ENCODE measurements at regions not wholly inside any gene's neighbourhood (a gene's known extent, or its start where the extent isn't known, plus 50 kb on each side); places are given as distances from the start of the nearest gene placed in this dataset.

DNA sequence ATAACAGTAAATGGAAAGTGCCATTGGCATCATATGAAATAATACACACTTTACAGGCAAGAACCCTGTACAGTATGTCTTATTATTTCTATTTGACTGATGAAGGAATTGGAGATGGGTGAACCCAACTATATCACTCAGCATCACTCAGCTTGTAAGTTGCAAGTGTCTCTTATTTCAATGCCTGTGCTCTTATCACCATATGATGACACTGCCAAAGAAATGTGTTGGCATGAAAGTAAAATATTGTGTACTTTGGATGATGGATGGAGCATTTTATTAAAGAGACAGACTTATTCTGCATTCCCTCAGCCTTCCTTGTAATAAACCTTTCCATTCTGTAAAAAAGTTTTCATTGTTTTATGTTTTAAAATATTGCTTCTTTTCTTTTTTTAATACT is 927.5 kb upstream of the VRK2 start:
- Histone ChIP-seq H3K4me2 (ENCODE audit: insufficient read depth, low read length) (no peak overlapping the region), H3K27me3 (ENCODE audit: control insufficient read depth in 2 of 2, insufficient read depth in 2 of 2, low read length in 2 of 2) (no peaks in the 10 kb centered on the region), H2AFZ (ENCODE audit: low read depth, low read length) (no peak overlapping the region), H4K20me1 (replicated peaks; ENCODE audit: control insufficient read depth, extremely low read depth, insufficient read depth, low read length) (no peaks in the 10 kb centered on the region), H3K36me3 (ENCODE audit: control insufficient read depth in 2 of 2, extremely low read depth in 1 of 2, insufficient read depth in 2 of 2, low read length in 2 of 2) (no peaks in the 10 kb centered on the region), H3K79me2 (ENCODE audit: control insufficient read depth, insufficient read depth, low read length) (no peaks in the 10 kb centered on the region), H3K9me3 (replicated peaks; ENCODE audit: control insufficient read depth, insufficient read depth, low read length) (no peaks in the 10 kb centered on the region), H3K9me1 (replicated peaks; ENCODE audit: control insufficient read depth, extremely low read depth, insufficient read depth, low read length) (no peaks in the 10 kb centered on the region), H3K9ac (replicated peaks; ENCODE audit: extremely low read depth, insufficient read depth, low read length) (no peak overlapping the region), H3K27ac (ENCODE audit: insufficient read depth, low read depth, low read length) (no peak overlapping the region), H3K4me1 (ENCODE audit: control insufficient read depth, extremely low read depth, insufficient read depth, low read length) (no peaks in the 10 kb centered on the region), H3K4me3 (replicated peaks in 1 of 3; ENCODE audit: insufficient read depth in 1 of 3, low read depth in 1 of 3, low read length in 3 of 3) (no peak overlapping the region)
- FAIRE-seq (no peak), DNase-seq (ENCODE audit: low read depth, low spot score) (no peak)
- POLR2A ChIA-PET, result no interaction called here
- CTCF ChIA-PET, result no interaction called here
- no TSS peak for BruUV-seq (replicated peaks)
- TF ChIP-seq POLR2AphosphoS5 (IDR thresholded peaks at IDR 0.05; ENCODE audit: insufficient read depth, low read depth, low read length) (no peak), POLR2A (IDR thresholded peaks at IDR 0.05; ENCODE audit: low read depth, low read length) (no peak), EZH2 (IDR thresholded peaks at IDR 0.05; ENCODE audit: borderline replicate concordance, low read depth, low read length, severe bottlenecking) (no peak), FOS (IDR thresholded peaks at IDR 0.05; ENCODE audit: borderline replicate concordance, insufficient read depth, low read length) (no peak), GATA2 (IDR thresholded peaks at IDR 0.05; ENCODE audit: insufficient read depth, insufficient read length, low read depth, low read length) (no peak), JUN (IDR thresholded peaks at IDR 0.05; ENCODE audit: borderline replicate concordance, insufficient read depth, insufficient read length, low read depth) (no peak), MYC (IDR thresholded peaks at IDR 0.05; ENCODE audit: low read depth, low read length) (no peak)
- TF ChIP-seq, protein P1, sequence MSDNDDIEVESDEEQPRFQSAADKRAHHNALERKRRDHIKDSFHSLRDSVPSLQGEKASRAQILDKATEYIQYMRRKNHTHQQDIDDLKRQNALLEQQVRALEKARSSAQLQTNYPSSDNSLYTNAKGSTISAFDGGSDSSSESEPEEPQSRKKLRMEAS (IDR thresholded peaks at IDR 0.05; ENCODE audit: insufficient read depth, insufficient read length), result no peak
- TF ChIP-seq, protein P2, sequence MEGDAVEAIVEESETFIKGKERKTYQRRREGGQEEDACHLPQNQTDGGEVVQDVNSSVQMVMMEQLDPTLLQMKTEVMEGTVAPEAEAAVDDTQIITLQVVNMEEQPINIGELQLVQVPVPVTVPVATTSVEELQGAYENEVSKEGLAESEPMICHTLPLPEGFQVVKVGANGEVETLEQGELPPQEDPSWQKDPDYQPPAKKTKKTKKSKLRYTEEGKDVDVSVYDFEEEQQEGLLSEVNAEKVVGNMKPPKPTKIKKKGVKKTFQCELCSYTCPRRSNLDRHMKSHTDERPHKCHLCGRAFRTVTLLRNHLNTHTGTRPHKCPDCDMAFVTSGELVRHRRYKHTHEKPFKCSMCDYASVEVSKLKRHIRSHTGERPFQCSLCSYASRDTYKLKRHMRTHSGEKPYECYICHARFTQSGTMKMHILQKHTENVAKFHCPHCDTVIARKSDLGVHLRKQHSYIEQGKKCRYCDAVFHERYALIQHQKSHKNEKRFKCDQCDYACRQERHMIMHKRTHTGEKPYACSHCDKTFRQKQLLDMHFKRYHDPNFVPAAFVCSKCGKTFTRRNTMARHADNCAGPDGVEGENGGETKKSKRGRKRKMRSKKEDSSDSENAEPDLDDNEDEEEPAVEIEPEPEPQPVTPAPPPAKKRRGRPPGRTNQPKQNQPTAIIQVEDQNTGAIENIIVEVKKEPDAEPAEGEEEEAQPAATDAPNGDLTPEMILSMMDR (IDR thresholded peaks at IDR 0.05; ENCODE audit: extremely low read depth in 1 of 2, insufficient read depth in 1 of 2, low read depth in 1 of 2, low read length in 2 of 2), result no peak
- intact Hi-C loops (cut with micrococcal nuclease) (no loop called here), dilution Hi-C loops (cut with MboI; ENCODE audit: extremely low pct_ligation_motif_present, low sequenced_read_pairs) (no loop called here)

Measured in endothelial cell of umbilical vein (primary cell).